HL-60/S4 (cell line): ENCODE measurements at regions not wholly inside any gene's neighbourhood (a gene's known extent, or its start where the extent isn't known, plus 50 kb on each side); places are given as distances from the start of the nearest gene placed in this dataset.

Experiments used
- in situ Hi-C: fragments of 300-500 bp; cut with MboI; formaldehyde crosslinking; loops from 2 replicates; pipeline ENCODE4 v1.14.3; 2022; ENCODE audit warnings: low sequenced_read_pairs

- in situ Hi-C loops, result no loop called here
Measured at GRCh38 chr14:53692451-53692850, 264.2 kb downstream of the BMP4 start.

DNA sequence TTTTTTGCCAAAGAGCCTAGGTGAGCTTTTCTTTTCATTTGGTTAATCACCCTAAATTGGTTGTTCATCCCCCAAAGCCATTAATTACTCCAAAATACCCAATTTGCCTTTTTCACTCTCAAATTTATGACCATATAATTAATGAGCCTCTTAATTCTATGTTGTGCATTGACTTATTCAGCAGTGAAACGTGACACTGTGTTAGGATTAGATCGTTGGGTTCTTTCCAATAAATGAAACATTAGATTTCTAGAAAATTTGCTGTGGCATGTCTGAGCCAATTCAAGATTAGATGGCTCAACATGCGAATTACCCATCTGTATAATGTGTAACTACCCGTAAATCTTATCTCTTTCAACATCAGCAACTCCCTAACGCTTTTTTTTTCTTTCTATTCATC, 273.4 kb downstream of the BMP4 start:
- in situ Hi-C loops, result no loop called here

DNA sequence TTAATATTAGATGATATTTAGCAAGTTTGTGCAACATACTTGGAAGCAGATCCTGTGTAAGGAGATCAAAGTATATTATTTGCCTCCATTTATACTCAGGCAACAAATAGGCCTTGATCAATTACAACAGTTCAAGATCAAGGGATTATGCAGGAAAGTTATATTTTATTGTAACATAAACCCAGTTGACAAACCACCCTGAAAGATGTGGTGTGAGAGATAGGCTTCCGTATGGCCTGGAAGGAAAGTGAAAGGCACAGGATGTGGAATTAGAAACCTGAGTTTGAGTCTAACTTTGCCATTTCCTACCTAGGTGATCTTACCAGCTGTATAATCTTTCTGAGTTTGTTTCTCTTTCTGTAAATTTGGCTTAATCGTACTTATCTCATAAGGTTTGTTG, 284.1 kb downstream of the BMP4 start:
- in situ Hi-C loops, result no loop called here

DNA sequence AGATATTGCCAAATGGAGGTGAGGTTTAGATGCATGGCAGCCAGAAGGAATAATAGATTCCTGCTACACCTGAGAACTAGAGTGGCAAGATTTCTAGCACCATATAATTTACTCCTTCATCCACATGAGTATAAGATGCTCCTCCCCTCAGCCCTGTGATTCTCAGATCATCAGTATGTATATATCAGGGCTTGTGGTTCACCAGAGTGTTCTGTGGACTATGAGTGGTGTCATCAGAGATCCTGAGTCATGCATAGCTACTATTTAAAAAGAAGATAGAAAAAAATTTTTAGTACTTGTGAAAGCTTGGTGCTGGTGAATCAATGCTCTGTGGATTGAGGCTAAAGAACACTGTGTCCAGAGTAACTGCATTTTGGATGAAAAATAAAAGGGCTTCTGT, 285.9 kb downstream of the BMP4 start:
- in situ Hi-C loops, result no loop called here

- in situ Hi-C loops, result no loop called here
Measured at GRCh38 chr14:53668897-53669296, 287.7 kb downstream of the BMP4 start.

DNA sequence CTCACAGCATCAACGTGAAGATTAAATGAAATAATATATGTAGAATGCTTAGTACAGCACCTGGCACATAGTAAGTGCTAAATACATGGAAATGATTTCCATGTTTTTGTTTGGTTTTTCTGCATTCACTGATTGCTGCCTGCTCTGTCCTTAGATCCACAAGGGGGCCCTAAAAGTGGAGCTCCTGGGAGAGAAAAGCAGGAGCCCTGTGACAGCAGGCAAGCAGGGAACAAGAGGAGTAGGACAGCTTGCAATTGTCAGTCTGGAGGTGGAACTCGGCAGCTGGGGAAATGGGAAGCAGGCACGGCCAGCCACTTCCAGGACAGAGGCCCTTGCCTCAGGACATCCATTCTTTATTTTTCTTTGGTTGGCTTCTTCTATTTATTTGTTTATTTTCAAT, 292.9 kb downstream of the BMP4 start:
- in situ Hi-C loops, result no loop called here

- in situ Hi-C loops, result no loop called here
Measured at GRCh38 chr14:53655080-53655785, 301.4 kb downstream of the BMP4 start.

GRCh38 chr14:53652068-53652467, 304.6 kb downstream of the BMP4 start:
- in situ Hi-C loops, result no loop called here

- in situ Hi-C loops, result no loop called here
Measured at GRCh38 chr14:53651096-53651740, 305.4 kb downstream of the BMP4 start.

GRCh38 chr14:53646925-53647324, 309.7 kb downstream of the BMP4 start:
- in situ Hi-C loops, result no loop called here

GRCh38 chr14:53640695-53641094, 315.9 kb downstream of the BMP4 start:
- in situ Hi-C loops, result no loop called here

GRCh38 chr14:53638966-53639365, 317.7 kb downstream of the BMP4 start:
- in situ Hi-C loops, result no loop called here

DNA sequence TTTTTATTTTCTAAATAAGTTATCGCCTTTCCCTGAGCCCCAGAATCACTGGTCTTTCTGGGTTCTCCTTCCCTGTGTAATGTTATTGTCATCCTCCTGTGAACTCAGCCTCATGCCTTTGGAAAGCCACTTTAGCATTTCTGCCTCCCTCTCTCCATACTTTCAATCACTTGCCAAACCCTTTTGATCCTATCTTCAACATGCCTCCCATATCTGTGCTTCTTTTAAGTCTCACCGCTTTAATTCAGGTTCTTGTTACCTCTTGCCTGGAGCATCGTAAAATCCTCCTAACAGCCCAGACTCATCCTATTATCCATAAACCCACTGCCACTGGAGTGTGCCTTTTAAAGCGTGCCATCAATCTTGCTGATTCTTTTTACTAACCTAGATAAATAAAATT, 321.8 kb downstream of the BMP4 start:
- in situ Hi-C loops, result no loop called here

- in situ Hi-C loops, result no loop called here
Measured at GRCh38 chr14:53630336-53630735, 326.3 kb downstream of the BMP4 start.

GRCh38 chr14:53628732-53629430, 327.7 kb downstream of the BMP4 start:
- in situ Hi-C loops, result no loop called here

DNA sequence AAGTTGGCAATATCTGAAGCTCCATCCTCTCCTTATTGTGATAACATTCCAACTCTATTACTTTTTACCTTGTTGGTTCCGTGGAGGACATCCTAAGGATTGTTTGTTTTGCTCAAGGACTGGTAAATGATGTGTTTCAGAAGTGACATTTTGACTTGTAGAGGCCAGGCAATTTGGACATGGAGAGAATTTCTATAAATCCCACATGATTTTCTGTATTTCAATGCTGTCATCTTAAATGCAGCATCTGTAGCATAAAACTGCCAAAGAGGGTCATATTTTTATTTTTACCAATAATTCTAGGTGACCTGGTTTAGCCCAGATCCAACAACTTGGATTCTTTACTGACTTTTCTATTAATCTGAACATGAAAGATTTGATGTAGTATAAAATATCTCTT, 328.4 kb downstream of the BMP4 start:
- in situ Hi-C loops, result no loop called here

DNA sequence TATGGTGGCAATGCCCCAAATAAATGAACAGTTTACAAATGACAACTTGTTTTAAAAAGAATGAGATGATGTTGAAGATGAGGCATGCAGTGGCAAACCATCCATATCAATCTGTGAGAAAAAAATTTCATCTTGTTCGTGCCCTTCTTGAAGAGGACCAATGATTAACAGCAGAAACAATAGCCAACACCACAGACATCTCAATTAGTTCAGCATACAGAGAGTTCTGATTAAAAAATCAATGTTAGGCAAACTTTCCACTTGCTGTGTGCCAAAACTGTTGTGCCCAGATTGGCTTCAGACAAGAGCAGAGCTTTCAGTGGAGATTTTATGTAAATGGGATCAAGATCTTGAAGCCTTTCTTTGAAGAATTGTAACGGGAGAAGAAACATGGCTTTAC, 329.9 kb downstream of the BMP4 start:
- in situ Hi-C loops, result no loop called here

DNA sequence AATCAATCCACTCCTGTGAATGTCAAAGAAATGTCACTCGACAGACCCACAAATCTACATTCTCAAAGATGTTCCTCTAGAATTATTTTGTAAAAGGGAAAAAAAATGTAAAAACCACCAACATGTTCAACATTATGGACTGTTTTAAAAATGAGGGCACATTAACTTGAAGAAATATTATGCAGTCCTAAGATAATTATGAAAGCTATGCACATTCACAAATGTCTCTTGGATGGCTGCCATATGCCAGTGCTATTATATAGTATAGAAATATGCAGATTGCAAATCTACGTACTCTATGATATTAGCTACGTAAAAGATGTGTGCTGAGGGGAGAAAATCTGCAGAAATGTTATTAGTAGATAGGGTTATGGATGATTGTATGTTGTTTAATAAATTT, 334.2 kb downstream of the BMP4 start:
- in situ Hi-C loops, result no loop called here

- in situ Hi-C loops, result no loop called here
Measured at GRCh38 chr14:53621921-53622320, 334.7 kb downstream of the BMP4 start.

GRCh38 chr14:53621433-53621832, 335.2 kb downstream of the BMP4 start:
- in situ Hi-C loops, result no loop called here

- in situ Hi-C loops, result no loop called here
Measured at GRCh38 chr14:53620890-53621289, 335.7 kb downstream of the BMP4 start.

DNA sequence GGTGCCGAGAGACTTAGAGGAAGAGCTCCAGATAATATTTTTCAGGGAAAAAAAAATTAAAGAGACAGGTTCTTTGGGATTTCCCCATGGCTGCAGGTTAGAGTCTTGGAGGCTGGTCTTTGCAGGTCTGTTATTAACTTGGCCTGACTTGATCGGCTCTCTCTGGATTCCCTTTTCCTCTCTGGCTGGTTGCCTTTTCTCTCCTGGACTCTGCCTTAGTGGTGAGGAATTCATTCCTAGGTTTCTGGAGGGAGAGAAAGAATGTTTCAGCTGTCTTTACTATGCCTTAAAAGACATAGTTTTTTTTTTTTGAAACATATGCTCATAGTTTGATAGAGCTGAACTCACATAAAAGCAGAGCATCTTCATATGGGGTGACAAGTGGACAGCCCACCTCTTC, 336.3 kb downstream of the BMP4 start:
- in situ Hi-C loops, result no loop called here
